GM10266 (cell line): ENCODE measurements at regions not wholly inside any gene's neighbourhood (a gene's known extent, or its start where the extent isn't known, plus 50 kb on each side); places are given as distances from the start of the nearest gene placed in this dataset.

Experiments used
- DNase-seq: peaks from one replicate; pipeline ENCODE4 v3.0.0; 2012; ENCODE audit errors: extremely low spot score
- TF ChIP-seq, protein P1 (sequence below): IDR thresholded peaks from 2 replicates; pipeline ENCODE4 v1.5.1; 2012; ENCODE audit warnings: mild to moderate bottlenecking, low read depth; ENCODE audit not compliant: control insufficient read depth, insufficient read depth; ENCODE audit errors: missing control alignments

DNA sequence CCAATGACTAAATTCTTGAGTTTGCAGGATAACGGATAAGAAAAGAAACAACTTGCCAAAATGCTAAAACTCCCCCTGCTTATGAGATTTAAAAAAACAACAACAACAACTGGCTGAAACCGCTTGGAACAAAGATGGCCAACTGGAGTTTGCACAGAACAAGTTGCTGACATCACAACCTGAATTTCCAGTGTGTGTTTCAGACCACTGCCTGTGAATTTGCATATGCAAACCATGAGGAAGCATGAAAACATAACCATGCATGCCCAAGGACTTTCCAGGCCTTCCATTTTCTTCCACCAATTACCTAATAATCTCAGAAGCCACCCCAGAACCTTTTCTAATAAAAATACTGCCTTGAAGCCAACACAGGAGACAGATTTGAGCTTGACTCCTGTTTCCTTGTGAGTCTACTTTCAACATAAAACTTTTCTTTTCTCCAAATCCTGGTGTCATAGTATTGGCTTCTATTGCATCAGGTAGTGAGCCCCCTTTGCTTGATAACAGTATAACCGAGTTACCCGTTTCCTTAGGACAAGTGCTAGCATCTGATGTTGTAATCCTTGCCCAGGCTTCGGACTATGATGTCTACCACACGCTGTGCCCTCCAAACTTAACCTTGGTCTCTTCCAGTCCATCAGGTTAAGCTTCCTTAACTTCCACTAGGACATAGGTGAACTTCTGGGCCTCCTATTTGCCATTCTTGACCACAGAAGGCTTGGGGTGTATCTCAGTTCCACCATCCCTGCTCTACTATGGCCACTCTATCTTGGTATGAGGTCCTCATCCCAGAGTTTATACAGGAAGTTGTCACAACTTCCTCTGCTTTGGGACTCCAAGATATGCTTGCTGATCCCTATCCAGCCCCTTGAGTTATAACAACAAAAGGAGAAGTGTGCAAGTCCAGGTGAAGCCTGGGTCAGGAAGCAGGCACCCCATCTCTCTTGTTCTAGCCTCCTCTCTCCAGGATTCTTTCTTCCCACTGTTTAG lies 385.5 kb upstream of the INTU start:
- TF ChIP-seq, protein P1, sequence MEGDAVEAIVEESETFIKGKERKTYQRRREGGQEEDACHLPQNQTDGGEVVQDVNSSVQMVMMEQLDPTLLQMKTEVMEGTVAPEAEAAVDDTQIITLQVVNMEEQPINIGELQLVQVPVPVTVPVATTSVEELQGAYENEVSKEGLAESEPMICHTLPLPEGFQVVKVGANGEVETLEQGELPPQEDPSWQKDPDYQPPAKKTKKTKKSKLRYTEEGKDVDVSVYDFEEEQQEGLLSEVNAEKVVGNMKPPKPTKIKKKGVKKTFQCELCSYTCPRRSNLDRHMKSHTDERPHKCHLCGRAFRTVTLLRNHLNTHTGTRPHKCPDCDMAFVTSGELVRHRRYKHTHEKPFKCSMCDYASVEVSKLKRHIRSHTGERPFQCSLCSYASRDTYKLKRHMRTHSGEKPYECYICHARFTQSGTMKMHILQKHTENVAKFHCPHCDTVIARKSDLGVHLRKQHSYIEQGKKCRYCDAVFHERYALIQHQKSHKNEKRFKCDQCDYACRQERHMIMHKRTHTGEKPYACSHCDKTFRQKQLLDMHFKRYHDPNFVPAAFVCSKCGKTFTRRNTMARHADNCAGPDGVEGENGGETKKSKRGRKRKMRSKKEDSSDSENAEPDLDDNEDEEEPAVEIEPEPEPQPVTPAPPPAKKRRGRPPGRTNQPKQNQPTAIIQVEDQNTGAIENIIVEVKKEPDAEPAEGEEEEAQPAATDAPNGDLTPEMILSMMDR = no peak
- DNase-seq = no peak

DNA sequence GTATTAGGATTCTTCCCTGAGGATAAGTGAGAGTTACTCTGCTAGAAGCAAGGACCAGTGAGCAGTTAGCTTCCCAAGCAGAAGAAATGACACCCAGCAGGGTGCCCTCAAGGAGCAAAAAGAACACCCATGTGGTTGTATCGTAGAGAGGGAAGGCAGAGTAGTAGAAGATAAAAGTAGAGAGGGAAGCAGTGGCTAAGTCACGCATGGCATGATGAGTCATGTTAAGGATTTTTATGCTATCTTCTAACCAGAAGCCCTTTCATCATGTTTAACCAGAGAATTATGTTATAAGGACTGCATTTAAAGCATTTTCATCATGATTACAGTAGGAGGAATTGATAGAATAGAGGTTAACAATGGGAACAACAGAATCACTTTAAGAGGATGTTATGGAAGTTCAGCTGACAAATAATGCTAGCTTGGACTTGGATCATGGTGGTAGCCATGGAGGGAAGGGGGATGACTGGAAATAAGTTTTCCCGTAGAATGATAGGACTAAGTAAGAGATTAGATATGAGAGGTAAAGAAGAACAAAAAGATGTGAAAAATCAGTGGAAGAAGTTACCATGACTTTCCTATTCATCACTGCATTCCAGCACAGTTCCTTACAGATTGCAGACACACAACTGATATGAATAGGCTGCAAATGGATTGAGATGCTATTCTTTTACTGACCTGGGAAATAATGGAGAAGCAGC lies 383.5 kb upstream of the INTU start:
- DNase-seq = no peak
- TF ChIP-seq, protein P1 = no peak

GRCh38 chr4:127249767-127250108 lies 383.0 kb upstream of the INTU start:
- DNase-seq = no peak
- TF ChIP-seq, protein P1 = no peak

- DNase-seq = no peak
- TF ChIP-seq, protein P1 = no peak
These were observed 382.2 kb upstream of the INTU start for GRCh38 chr4:127250577-127250976.

- TF ChIP-seq, protein P1 = no peak
- DNase-seq = no peak
These were observed 381.3 kb upstream of the INTU start for GRCh38 chr4:127251423-127251822.

DNA sequence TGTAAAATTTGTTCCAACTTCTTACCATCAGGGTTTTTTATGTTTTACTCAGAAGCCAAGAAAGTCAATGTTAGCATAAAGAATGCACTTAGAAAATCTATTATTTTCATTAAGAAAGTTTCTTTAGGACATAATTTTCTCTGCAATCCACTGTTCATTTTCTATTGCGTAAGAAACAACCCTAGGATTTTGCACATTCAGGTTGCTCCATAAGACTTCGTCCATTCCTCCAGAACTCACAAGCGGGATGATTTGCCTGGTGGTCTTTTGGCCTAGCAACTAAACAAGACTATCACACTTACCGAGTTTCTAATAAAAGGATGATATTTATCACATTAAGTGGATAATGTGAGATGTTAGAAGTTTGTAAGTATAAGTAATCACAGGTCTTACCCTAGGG lies 376.3 kb upstream of the INTU start:
- DNase-seq = no peak
- TF ChIP-seq, protein P1 = no peak

DNA sequence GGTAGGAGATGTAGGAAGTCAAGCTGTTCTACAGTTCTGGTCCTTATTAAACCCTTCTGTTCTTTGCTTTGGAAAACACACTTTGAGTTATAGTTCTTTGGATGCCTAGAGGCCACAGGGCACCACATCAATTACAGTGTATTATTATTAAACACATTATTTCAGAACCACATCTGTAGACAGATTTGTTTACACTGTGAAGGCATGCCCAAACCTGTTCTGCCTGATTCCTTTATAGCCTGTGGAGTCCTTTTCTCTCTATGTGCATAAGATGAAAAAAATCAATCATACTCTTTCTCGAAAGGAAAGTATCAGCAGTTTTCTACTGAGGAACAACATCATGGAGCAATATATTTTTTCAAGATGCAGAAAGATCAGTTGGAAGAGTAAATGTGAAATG lies 371.3 kb upstream of the INTU start:
- TF ChIP-seq, protein P1 = no peak
- no peak for DNase-seq
